GM19023 (cell line): ENCODE measurements at regions not wholly inside any gene's neighbourhood (a gene's known extent, or its start where the extent isn't known, plus 50 kb on each side); places are given as distances from the start of the nearest gene placed in this dataset.
"Not testable (repeated sequence)": the region's sequence is repeated elsewhere in the genome, so short reads cannot be mapped to it uniquely, and the experiment has no call there.

ENCODE experiments used
- ATAC-seq: cut with Tn5 transposase; IDR thresholded peaks from one replicate; pipeline ENCODE4 v1.9.1; 2021; ENCODE audit warnings: mild to moderate bottlenecking, moderate library complexity; ENCODE audit not compliant: unreplicated experiment

DNA sequence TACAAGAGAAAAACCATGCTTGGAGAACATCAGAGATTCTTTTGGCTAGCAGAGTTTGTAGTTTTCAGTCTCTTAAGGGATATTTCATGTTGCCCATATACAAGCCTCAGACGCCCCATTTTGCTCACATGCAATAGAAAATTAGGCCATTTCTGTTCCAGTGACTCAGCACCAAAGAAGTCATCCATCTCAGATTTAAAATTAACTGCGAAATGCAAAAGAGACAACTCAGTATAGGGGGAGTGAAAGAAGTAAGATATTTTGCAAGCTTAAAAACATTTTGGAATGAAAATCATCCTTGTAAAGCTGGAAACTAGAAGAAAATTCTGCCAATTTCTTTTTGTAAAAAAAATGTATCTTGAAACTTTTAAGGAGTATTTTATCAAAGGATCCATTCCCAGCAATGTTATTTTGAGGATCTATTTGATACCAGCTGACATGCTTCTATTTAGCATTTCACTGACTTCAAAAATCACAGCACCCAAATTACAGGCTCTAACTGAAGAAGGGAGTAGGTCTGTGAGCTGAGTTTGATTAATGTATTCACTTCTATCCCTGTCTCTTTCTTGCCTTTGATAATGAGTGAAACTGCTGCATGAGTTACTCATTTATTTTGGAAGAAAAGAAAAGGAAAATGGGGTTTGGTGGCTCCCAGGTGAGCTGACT, 223.7 kb upstream of the SULF2 start:
- ATAC-seq, result no peak

DNA sequence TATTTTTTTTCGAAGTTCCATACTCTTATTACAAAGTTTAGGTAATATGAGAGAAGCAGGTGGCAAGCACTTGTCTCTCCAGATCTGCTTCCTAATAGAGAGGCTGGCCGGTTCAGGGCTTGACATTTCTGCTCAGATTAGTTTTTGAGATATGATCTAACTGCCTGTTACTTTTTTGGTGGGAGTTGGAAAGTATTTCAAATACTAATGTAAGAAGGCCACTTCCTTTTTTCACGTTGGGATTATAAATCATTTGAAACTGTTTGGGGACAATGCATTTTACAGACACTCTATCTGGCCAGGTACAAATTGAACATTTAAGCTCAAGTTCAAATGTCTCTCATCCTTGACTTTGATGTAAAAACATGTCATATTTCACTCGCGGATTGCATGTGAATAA, 222.1 kb upstream of the SULF2 start:
- ATAC-seq, result no peak

DNA sequence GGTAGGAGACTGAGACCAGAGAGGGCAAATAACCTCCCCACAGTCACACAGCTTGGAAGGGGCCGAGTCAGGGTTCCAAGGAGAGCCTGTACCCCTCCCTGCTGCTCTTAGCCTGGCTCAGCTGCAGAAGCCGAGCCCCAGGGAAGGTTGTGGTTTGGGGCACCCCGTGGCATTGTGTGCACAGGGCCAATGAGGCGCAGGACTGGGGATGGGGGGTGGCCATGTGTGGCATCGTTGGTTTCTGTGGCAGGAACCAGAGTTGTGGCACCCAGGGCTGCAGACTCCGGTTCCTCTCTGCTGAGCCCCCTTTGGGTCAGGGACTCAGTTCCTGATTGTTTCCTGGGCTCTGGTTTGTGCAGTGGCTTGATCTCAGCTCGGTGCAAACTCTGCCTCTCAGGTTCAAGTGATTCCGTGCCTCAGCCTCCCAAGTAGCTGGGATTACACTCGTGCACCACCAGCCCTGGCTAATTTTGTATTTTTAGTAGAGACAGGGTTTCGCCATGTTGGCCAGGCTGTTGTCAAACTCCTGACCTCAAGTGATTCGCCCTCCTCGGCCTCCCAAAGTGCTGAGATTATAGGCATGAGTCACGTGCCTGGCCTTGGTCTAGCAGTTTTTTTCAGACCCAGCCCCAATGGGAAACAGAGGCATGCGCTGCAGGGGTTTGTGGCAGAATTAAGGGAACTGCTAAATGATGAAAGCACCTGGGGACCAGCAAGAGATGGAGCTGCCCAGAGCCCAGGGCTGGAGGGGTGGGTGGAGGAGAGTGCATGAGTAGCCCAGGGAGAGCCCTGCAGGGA, 221.0 kb upstream of the SULF2 start:
- no peak for ATAC-seq

DNA sequence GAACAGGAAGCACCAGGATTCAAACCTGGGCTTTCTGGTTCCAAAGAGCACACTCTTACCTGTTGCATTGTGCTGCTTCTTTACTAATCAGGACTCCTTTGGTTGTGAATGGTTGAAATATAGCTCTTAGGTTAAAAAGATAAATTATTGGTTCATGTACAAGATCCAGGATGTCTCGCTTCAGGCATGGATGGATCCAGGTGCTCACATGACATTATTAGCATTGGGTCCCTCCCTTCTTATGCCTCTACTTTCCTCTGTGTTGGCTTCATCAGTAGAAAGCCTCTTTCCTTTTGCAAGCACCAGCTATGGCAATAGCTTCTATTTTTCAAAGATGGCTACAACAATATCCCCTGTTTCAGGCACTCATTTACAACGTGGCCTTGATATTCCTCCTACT, 217.7 kb upstream of the SULF2 start:
- ATAC-seq, result no peak

DNA sequence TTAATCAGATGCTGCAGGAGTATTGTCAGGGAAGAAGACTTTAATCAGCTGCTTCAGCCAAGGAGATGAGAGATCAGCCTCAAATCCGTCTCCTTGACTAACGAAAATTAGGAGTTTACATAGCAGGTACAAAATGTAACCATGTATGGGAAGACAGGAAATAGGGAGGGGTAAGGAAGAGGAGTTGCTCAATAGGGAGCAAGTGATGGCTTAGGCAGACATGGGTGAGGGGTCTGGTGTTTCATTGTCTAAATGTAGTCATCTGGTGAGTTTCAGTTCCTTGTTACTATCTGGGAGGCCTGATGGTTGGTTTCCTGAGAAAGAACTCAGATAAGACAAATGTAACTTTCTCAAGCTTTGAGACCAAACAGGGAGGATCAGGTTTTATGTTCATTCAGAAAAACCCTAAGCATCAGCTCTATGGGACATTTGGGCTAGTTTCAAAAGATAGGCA, 217.3 kb upstream of the SULF2 start:
- no peak for ATAC-seq

DNA sequence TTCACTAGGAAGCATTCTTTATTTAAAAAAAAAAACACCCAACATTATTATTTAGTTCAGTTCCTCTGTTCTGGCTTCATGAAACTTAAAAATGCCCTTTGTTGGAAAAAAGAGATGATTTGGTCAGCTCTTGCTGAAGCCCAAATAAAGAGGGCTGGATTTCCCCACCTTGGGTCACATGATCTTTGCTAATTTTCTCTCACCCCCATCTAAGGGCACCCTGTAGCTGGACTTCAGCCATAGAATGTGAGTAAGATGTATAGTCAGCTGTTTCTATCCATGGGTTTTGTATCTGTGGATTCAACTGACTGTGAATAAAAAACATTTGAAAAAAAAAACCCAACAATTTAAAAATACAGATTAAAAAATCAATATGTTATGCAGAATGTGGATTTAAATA, 213.9 kb upstream of the SULF2 start:
- ATAC-seq, result no peak

DNA sequence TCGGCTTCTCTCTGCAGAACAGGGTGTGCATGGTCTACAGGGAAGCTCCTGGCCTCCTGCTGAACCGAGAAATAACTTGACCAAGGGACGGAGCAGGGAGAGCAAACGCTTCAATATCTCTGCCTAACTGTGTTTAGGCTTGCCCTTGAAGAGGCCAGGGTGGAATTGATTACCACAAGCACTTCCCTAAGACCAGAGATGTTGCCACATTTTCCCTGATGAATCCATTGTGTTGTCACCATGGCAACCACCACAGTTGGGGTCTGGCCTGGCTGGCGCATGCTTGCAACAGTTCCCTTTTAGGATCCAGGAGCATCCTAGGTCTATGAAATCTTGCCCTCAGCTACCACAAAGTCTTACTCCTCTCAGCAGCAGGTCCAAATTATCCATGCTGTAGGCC, 213.5 kb upstream of the SULF2 start:
- ATAC-seq, result no peak

DNA sequence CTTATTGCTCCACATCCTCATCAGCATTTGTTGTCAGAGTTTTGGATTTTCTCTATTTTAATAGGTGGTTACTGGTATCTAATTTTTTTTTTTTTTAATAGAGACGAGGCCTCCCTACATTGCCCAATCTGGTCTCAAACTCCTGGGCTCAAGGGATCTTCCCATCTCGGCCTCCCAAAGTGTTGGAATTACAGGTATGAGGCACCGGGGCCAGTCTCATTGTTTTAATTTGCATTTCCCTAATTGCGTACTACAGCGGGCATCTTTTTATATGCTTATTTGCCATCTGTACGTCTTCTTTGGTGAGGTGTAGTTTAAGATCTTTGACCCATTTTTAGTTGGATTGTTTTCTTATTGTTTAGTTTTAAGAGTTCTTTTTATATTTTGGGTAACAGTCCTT, 210.4 kb upstream of the SULF2 start:
- ATAC-seq, result no peak

DNA sequence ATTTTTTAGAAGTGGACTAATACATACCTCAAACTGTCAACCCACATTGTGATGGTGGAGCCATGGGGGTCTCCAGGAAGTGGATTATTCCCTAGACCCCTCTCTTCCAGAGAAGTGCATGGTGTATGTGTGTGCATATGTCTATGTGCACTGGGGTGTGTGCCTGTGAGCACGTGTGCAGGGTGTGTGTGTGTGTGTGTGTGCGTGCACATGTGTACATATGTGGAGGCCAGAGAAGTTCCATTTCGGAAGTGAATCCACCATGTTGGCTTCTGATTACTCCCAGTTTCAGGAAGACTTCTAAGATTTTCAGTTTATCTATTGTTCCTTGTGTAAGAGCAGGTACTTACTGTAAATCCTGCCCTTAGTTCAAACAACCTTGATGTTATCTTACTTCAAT, 208.5 kb upstream of the SULF2 start:
- ATAC-seq, result no peak

DNA sequence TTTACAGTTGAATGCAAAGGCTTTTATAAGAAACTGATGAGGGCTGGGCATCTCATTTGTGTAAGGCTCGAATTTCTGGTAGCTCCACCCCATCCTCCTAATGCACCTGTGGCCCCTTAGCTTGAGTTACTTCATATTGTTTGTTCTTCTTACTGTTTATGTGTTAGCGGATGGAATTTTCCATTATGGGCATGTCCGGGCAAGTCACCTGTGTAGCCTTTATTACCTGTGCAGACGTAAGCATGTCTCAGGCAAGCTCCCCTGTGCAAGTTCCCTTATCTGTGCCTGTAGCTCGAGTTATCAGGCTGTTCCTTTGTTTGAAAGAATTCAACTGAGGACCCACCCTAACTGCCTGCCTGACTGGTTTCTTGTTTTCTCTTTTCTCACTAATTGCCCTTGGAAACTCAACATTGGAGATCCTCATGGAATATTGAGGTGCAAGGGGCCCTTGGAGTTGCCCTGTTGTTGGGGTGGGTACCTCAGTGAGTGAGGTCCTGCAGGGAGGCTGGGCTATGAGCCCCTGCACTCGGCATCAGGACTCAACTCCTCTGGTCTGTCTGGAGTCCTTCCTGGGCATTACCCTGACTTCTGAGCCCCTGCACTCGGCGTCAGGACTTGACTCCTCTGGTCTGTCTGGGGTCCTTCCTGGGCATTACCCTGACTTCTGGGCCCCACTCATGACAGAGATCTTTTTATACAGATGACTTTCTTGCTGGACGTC, 207.9 kb upstream of the SULF2 start:
- no peak for ATAC-seq

DNA sequence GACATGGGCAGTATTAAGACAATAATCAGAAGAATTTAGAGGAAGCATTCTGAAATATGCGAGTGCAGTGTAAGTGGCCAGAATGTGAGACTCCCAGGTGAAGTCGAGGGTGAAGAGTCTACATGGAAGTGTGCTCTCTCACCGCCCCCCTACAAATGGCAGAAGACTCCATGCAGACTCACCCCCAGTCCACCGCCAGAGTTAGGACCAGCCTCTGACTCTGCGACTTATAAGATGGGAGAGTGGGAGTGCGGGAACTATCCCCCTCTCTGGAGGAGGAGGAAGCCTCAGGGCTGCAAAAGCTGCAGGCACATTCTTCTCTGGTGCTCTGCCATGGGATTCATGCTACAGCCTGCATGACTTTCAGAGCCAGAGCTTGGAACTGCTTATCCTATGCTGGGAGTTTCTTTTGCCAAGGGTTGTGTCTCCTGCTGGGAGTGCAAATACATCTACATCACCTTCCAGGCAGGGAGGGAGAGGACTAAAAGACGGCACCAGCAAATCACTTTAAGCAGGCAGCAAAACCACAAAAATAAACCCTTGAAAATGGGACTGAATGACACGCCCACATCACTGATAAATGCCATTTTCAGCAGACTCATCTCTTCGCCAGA, 206.7 kb upstream of the SULF2 start:
- ATAC-seq, result no peak

DNA sequence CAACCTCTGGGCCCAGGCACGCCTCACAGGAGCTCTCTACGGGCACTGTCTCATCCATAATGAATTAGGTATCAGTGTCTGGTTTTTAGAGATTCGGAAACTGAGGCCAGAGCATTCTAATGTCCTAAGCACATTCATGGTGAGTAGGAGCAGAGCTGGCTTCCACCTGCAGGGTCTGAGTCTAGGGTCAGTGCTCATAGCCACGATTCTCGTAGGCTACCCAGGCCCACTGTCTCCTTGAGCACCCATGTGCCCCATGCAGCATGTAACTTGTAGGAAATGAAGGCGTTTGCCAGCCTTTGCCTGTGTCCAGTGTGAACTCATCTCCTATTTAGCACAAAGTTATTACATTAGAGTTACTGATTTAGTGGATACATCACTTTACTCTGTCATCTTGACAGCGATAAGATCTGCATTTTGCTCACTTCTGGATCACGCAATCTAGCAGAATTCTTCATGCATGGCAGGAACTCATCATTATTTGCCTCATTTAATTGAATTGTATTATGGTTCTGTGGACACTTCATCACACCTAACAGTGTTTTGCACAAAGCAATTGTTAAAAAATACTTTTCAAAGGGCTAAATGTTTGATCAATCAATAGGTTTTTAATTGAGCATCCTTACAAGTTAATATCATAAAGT, 205.3 kb upstream of the SULF2 start:
- no peak for ATAC-seq

DNA sequence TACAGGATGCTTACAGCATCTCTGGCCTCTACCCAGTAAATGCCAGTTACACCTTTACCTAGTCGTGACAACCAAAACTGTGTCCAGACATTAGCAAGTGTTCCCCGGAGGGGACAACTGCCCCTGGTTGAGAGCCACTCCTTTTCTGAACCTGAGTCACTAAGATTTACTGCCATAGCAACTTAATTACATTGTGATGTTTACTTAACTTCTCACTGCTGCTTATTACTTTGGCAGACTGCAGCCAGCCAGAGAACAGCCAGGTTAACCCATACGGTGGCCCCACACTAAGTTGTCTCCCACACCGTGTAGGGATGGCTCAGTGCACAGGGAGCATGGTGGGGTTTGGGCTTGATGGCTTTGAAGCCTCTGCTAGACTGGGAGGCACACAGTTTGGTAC, 204.7 kb upstream of the SULF2 start:
- ATAC-seq, result no peak

DNA sequence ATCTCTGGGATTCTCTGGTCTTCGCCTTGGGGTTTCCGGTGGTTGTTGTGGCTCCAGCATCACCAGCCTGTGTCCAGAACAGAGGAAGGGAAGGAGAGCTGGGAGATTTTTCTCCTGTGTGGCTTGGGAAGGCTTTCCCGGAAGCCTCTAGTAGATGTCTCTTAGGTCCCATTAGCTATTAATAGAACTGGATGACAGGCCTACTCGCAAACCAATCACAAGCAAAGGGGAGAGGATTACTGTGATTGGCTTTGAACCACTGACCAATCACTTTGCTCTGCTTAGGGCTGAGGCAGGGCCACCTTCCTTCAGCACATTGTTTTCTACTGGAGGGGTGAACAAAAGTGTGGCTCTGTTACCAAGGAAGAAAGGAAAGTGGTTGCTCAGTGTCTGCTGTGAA, 203.4 kb upstream of the SULF2 start:
- no peak for ATAC-seq

DNA sequence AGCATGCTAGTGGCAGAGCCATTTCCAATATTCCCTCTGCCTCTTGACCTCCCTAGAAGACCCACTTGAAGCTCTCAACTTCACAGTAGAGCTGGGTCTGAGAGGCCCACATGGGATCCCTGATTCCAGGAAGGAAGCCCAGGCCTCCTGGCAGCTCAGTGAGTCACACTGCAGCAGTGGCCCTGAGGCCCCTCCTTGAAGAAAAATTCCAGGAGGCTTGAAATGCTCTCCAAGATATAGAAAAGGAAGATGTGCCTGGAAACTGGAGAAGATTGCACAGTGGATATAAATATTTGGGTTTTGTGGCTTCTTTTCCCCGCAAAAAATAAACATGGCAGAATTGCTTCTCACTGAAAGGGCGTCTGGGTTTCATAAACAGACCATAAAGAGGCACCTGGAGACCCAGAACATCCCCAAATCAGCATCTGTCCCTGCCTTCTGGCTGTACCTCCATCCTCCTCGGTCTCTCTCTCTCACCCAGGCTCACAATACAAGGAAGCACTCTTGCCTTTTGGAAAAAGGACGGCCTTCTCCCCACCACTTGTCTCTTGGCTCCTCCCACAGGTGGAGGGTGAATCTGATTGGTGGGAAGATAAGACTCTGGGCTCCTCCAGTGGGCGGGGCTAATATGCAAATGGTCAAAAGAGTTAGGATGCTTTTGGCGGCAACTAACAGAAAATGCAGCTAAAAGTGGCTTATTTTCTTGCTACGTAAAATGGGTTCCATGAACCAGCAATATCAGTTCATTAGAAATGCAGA, 200.0 kb upstream of the SULF2 start:
- ATAC-seq, result no peak

DNA sequence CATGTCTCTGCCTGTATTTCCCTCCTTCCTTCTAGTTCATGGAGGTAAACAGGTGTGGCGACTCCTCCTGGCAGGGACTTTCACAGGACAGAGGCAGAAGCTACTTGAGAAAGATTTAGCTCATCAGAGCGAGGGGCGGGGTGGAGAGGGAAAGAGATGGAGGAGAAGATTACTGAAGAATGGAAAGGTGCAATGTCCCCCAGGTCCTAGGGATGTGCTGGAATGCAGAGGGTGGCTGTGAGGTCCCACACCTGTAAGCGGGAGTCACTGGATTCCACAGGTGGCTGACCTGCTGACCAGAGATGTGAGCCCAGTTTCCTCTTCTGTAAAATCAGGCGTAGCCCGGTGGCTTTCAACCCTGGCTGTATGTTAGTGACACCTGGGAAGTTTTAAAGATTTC, 199.2 kb upstream of the SULF2 start:
- no peak for ATAC-seq

DNA sequence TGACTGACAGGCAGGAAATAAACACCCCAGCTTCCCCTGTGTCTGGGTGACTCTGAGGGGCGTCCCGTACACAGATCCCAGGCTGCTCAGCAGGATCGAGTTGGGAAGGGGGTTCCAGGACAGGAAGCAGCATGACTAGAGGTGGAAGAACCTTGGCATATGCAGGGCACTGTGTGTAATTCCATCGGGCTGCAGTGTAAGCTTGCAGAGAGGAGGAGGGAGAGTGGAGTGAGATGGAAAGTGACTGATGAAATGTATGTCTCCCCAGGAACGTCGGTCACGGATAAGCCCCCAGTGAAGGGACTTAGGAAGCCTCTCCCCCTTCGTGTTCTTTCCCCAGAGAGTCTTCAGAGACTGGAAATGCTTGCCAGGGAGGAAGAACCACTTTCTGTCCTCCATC, 198.4 kb upstream of the SULF2 start:
- not testable (repeated sequence) for ATAC-seq

DNA sequence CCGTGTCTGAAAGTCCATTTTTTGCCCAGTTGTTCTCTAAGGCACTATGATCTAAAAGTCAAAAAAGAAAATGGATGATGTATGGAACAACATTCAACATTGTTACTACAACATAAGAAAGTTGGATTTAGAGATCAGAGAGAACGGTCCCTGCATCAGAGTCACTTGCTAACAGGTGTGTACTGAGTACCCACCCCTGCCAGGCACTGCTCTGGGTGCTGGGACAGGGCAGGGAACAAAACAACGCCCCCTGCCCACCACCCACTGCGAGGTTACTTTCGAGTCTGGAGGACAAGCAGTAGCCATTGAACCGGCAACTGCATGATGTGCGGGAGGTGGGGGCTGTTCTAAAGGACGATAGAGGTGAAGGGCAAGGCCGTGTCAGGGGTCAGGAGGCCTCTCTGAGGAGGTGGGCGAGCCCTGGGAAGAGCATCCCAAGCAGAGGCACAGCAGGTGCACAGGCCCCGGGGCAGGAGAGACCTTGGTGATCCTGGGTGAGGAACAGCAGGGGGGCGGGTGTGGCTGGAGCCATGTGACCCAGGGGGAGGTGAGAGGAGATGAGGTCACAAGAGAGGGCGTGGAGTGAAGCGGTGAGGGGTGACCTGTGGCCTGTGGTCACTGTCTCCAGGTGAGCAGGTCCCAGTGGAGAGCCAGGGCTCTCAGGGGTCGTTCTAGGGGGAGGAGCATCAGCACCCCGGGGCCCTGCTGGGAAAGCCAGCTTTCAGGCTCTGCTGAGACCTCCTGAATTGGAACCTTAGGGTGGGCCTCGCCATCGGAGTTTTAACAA, 197.5 kb upstream of the SULF2 start:
- no peak for ATAC-seq

DNA sequence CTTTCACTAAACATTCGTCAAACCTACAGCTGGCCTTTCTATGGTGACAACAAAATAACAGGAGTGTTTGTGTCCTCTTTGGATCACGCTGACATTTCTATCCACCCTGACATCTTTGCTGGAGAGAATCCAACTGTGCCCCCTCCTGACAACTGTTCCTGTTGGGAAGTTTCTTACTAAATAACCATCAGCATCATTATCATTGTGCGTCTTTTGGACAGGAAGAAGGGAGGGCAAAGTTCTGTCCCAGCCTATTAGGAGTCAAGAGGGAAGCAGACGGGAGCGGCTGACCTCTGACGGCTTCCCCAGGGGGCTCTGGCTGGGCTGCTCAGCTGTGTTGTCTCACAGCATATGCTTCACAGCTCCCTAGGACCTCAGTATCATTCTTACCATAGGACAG, 195.9 kb upstream of the SULF2 start:
- no peak for ATAC-seq
